PC-9 (cell line): ENCODE measurements at regions not wholly inside any gene's neighbourhood (a gene's known extent, or its start where the extent isn't known, plus 50 kb on each side); places are given as distances from the start of the nearest gene placed in this dataset.
"Not testable (repeated sequence)": the region's sequence is repeated elsewhere in the genome, so short reads cannot be mapped to it uniquely, and the experiment has no call there.

ENCODE experiments used
- BruUV-seq: library from RNA; stranded (reverse); fragments of 400-500 nt; replicated peaks from 2 replicates; lab custom pipeline; 2021; lab: Mats Ljungman, UMichigan
- CTCF ChIA-PET: fragments of 300-600 bp; sonication (Branson Sonifier 250); formaldehyde crosslinking; loops from one replicate; lab custom pipeline; 2022; ENCODE audit warnings: antibody characterized with exemption; lab: Charles Lee
- POLR2A ChIA-PET: fragments of 300-600 bp; sonication (Branson Sonifier 250); formaldehyde crosslinking; loops from one replicate; lab custom pipeline; 2022; ENCODE audit warnings: antibody characterized with exemption; ENCODE audit not compliant: unreplicated experiment; lab: Charles Lee
- DNase-seq, 2 experiments: peaks; one replicate each; pipeline versions ENCODE4 v3.0.0 to v3.0.0-alpha.2; 2015 to 2022; ENCODE audit warnings: mixed read lengths in 1 of 2
- H2AFZ ChIP-seq: fragments of 200-600 bp; sonication (generic); 2 replicates; pipeline ENCODE4 v1.8.1; 2017; ENCODE audit warnings: antibody characterized with exemption
- H3F3A ChIP-seq: fragments of 200-600 bp; sonication (generic); 2 replicates; pipeline ENCODE4 v1.8.1; 2017; ENCODE audit warnings: antibody characterized with exemption, mild to moderate bottlenecking, low read depth; ENCODE audit not compliant: insufficient read depth
- H3K27ac ChIP-seq: fragments of 200-600 bp; sonication (generic); 2 replicates; pipeline ENCODE4 v1.6.1; 2016; ENCODE audit warnings: mixed run types
- H3K27me3 ChIP-seq: fragments of 200-600 bp; sonication (generic); 2 replicates; pipeline ENCODE4 v1.6.1; 2016; ENCODE audit warnings: low read depth, mixed run types; ENCODE audit not compliant: insufficient read depth
- H3K36me3 ChIP-seq: fragments of 200-600 bp; sonication (generic); 2 replicates; pipeline ENCODE4 v1.6.1; 2016; ENCODE audit warnings: low read depth, mixed run types
- H3K4me1 ChIP-seq: fragments of 200-600 bp; sonication (generic); replicated peaks from 2 replicates; pipeline ENCODE4 v1.6.1; 2016; ENCODE audit warnings: mixed run types; ENCODE audit not compliant: insufficient read depth
- H3K4me2 ChIP-seq: fragments of 200-600 bp; sonication (generic); 2 replicates; pipeline ENCODE4 v1.6.1; 2017; ENCODE audit warnings: mixed run types
- H3K4me3 ChIP-seq: fragments of 200-600 bp; sonication (generic); 2 replicates; pipeline ENCODE4 v1.6.1; 2016; ENCODE audit warnings: mixed run types
- H3K79me2 ChIP-seq: fragments of 200-600 bp; sonication (generic); 2 replicates; pipeline ENCODE4 v1.6.1; 2017; ENCODE audit warnings: low read depth, mixed run types
- H3K9me2 ChIP-seq: fragments of 200-600 bp; sonication (generic); 2 replicates; pipeline ENCODE4 v1.8.1; 2017; ENCODE audit warnings: mild to moderate bottlenecking; ENCODE audit not compliant: insufficient read depth
- H3K9me3 ChIP-seq: fragments of 200-600 bp; sonication (generic); 2 replicates; pipeline ENCODE4 v1.8.1; 2016; ENCODE audit warnings: low read depth; ENCODE audit not compliant: insufficient read depth
- H4K20me1 ChIP-seq: fragments of 200-600 bp; sonication (generic); 2 replicates; pipeline ENCODE4 v1.8.1; 2017; ENCODE audit not compliant: insufficient read depth
- EZH2 ChIP-seq: fragments of 200-600 bp; sonication (generic); IDR thresholded peaks from 2 replicates; pipeline ENCODE4 v1.8.0; 2017; ENCODE audit warnings: antibody characterized with exemption, low read depth
- intact Hi-C: fragments of 100-400 bp; cut with micrococcal nuclease; formaldehyde crosslinking; loops from one replicate; pipeline ENCODE4 v1.10.0; 2022; ENCODE audit not compliant: unreplicated experiment
- TF ChIP-seq, protein P1 (sequence below): fragments of 200-600 bp; sonication (generic); conservative IDR thresholded peaks from 2 replicates; pipeline ENCODE4 v1.6.1; 2017; ENCODE audit warnings: mixed run types, antibody characterized with exemption, mild to moderate bottlenecking, moderate library complexity

DNA sequence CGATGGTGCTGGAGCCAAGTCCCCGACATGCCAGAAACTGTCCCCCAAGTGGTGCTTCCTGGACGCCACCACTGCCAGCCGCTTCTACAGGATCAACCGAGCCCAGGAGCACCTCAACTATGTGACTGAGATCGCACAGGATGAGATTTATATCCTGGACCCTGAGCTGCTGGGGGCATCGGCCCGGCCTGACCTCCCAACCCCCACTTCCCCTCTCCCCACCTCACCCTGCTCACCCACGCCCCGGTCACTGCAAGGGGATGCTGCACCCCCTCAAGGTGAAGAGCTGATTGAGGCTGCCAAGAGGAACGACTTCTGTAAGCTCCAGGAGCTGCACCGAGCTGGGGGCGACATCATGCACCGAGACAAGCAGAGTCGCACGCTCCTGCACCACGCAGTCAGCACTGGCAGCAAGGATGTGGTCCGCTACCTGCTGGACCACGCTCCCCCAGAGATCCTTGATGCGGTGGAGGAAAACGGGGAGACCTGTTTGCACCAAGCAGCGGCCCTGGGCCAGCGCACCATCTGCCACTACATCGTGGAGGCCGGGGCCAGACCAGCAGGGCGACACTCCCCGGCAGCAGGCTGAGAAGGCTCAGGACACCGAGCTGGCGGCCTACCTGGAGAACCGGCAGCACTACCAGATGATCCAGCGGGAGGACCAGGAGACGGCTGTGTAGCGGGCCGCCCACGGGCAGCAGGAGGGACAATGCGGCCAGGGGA, 91.0 kb downstream of the LACC1 start:
- BruUV-seq, H3K9me3 ChIP-seq, H3K36me3 ChIP-seq, H3K27me3 ChIP-seq, H2AFZ ChIP-seq, H3K79me2 ChIP-seq, H3F3A ChIP-seq, H3K9me2 ChIP-seq, CTCF ChIA-PET, DNase-seq, H3K4me2 ChIP-seq, H3K4me1 ChIP-seq, intact Hi-C loops, H4K20me1 ChIP-seq, H3K27ac ChIP-seq, POLR2A ChIA-PET, H3K4me3 ChIP-seq: not testable (repeated sequence)

GRCh38 chr13:43971324-43971723, 91.6 kb downstream of the LACC1 start:
- H3K4me1 ChIP-seq, H3K9me3 ChIP-seq, H4K20me1 ChIP-seq, H3K4me2 ChIP-seq, DNase-seq, intact Hi-C loops, H3F3A ChIP-seq, H3K9me2 ChIP-seq, H3K27ac ChIP-seq, H3K36me3 ChIP-seq, H3K27me3 ChIP-seq, POLR2A ChIA-PET, H2AFZ ChIP-seq, BruUV-seq, H3K79me2 ChIP-seq, H3K4me3 ChIP-seq, CTCF ChIA-PET: not testable (repeated sequence)

DNA sequence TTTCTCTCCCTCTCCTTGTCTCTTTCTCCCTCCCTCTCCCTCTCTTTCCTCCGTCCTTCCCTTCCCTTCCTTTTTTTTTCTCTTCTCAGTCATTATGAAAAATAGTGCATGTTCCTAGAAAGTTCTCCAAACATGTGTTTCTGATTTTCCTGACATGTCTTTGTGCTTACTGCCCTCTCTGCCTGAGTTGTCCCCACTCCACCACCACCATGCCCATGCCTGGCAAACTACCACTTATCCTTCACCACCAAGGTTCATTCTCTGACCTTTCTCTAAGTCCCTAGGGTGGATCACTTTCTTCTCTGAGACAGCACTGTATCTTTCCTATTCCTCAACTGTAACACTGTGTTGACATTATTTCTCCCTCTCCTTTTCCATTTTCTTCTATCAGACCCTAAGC, 98.2 kb downstream of the LACC1 start:
- Histone ChIP-seq H3K9me2 (no peaks in the 10 kb centered on the region), H3K27ac (no peak overlapping the region), H3K27me3 (no peaks in the 10 kb centered on the region), H3F3A (no peaks in the 10 kb centered on the region), H3K4me2 (no peak overlapping the region), H3K36me3 (no peaks in the 10 kb centered on the region), H3K79me2 (no peaks in the 10 kb centered on the region), H3K4me1 (no peaks in the 10 kb centered on the region), H2AFZ (no peak overlapping the region), H3K9me3 (no peaks in the 10 kb centered on the region), H3K4me3 (no peak overlapping the region), H4K20me1 (no peaks in the 10 kb centered on the region)
- intact Hi-C loops, result no loop called here
- BruUV-seq, result no TSS peak
- ChIA-PET POLR2A (no interaction called here), CTCF (no interaction called here)
- no peak for TF ChIP-seq EZH2
- no peak for DNase-seq

- BruUV-seq, result no TSS peak
- Histone ChIP-seq H2AFZ (no peak overlapping the region), H3K9me2 (no peaks in the 10 kb centered on the region), H3K27me3 (no peaks in the 10 kb centered on the region), H3K4me3 (no peak overlapping the region), H4K20me1 (no peaks in the 10 kb centered on the region), H3K27ac (no peak overlapping the region), H3K4me1 (no peaks in the 10 kb centered on the region), H3K9me3 (no peaks in the 10 kb centered on the region), H3K36me3 (no peaks in the 10 kb centered on the region), H3F3A (no peaks in the 10 kb centered on the region), H3K79me2 (no peaks in the 10 kb centered on the region), H3K4me2 (no peak overlapping the region)
- ChIA-PET CTCF (no interaction called here), POLR2A (no interaction called here)
- intact Hi-C loops, result no loop called here
- no peak for DNase-seq
- no peak for TF ChIP-seq EZH2
- TF ChIP-seq, protein P1, sequence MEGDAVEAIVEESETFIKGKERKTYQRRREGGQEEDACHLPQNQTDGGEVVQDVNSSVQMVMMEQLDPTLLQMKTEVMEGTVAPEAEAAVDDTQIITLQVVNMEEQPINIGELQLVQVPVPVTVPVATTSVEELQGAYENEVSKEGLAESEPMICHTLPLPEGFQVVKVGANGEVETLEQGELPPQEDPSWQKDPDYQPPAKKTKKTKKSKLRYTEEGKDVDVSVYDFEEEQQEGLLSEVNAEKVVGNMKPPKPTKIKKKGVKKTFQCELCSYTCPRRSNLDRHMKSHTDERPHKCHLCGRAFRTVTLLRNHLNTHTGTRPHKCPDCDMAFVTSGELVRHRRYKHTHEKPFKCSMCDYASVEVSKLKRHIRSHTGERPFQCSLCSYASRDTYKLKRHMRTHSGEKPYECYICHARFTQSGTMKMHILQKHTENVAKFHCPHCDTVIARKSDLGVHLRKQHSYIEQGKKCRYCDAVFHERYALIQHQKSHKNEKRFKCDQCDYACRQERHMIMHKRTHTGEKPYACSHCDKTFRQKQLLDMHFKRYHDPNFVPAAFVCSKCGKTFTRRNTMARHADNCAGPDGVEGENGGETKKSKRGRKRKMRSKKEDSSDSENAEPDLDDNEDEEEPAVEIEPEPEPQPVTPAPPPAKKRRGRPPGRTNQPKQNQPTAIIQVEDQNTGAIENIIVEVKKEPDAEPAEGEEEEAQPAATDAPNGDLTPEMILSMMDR, result no peak
Observed at GRCh38 chr13:43978688-43979087, 99.0 kb downstream of the LACC1 start.
